SH-SY5Y (cell line): ENCODE measurements at regions not wholly inside any gene's neighbourhood (a gene's known extent, or its start where the extent isn't known, plus 50 kb on each side); places are given as distances from the start of the nearest gene placed in this dataset.

Experiments
- GATA2 ChIP-seq: IDR thresholded peaks from 2 replicates; pipeline ENCODE4 v1.6.1; 2011; ENCODE audit warnings: mild to moderate bottlenecking, low read depth, low read length
- GATA3 ChIP-seq: IDR thresholded peaks from 2 replicates; pipeline ENCODE4 v1.6.1; 2011; ENCODE audit warnings: low read depth, mild to moderate bottlenecking, low read length, moderate library complexity

GRCh38 chr9:81002906-81003305, 686.4 kb downstream of the TLE1 start:
- no peak for TF ChIP-seq GATA2
- no peak for TF ChIP-seq GATA3
